ENCODE measurements at regions not wholly inside any gene's neighbourhood (a gene's known extent, or its start where the extent isn't known, plus 50 kb on each side); places are given as distances from the start of the nearest gene placed in this dataset.

GRCh38 chr2:183579686-183580085, 455.4 kb downstream of the NUP35 start:
- no peaks in the 10 kb centered on the region for H3K4me1 ChIP-seq (ENCODE audit: control insufficient read depth, insufficient read depth, low read length)
- H3K4me3 ChIP-seq (ENCODE audit: low read length) = no peak overlapping the region
- H3K9ac ChIP-seq (ENCODE audit: low read length) = no peak overlapping the region
- no peaks in the 10 kb centered on the region for H3K27me3 ChIP-seq (replicated peaks; ENCODE audit: control insufficient read depth, insufficient read depth, low read length)
- no peaks in the 10 kb centered on the region for H3K36me3 ChIP-seq (ENCODE audit: control insufficient read depth, insufficient read depth, low read length, severe bottlenecking)
- DNase-seq (ENCODE audit: low read depth) = no peak
- no peaks in the 10 kb centered on the region for H3K9me3 ChIP-seq (ENCODE audit: control insufficient read depth, low read length)

DNA sequence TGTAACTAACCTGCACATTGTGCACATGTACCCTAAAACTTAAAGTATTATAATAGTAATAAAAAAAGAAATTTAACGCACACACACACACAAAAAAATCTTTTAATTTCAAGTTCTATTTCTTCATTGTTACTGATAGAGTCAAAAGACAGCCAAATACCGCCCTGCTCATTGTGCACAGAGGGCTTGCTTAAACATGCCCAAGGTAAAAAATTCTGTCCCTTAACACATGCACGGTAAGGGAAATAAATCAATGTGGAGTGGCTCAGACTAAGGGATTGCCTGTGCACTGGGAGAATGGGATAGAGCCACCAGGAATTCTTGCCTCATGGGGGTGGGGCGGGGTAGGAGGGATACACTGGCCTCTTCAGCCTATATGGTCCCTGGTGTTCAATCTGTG, 468.0 kb downstream of the NUP35 start:
- Histone ChIP-seq H3K9ac (ENCODE audit: low read length) (no peak overlapping the region), H3K4me3 (ENCODE audit: low read length) (no peak overlapping the region), H3K36me3 (ENCODE audit: control insufficient read depth, insufficient read depth, low read length, severe bottlenecking) (no peaks in the 10 kb centered on the region), H3K27me3 (replicated peaks; ENCODE audit: control insufficient read depth, insufficient read depth, low read length) (no peaks in the 10 kb centered on the region), H3K4me1 (ENCODE audit: control insufficient read depth, insufficient read depth, low read length) (no peaks in the 10 kb centered on the region), H3K9me3 (ENCODE audit: control insufficient read depth, low read length) (no peaks in the 10 kb centered on the region)
- no peak for DNase-seq (ENCODE audit: low read depth)

- H3K9ac ChIP-seq (ENCODE audit: low read length) = no peak overlapping the region
- no peaks in the 10 kb centered on the region for H3K36me3 ChIP-seq (ENCODE audit: control insufficient read depth, insufficient read depth, low read length, severe bottlenecking)
- no peak overlapping the region for H3K4me3 ChIP-seq (ENCODE audit: low read length)
- H3K27me3 ChIP-seq (replicated peaks; ENCODE audit: control insufficient read depth, insufficient read depth, low read length) = no peaks in the 10 kb centered on the region
- DNase-seq (ENCODE audit: low read depth) = no peak
- no peaks in the 10 kb centered on the region for H3K4me1 ChIP-seq (ENCODE audit: control insufficient read depth, insufficient read depth, low read length)
- no peaks in the 10 kb centered on the region for H3K9me3 ChIP-seq (ENCODE audit: control insufficient read depth, low read length)
Measured at GRCh38 chr2:183594150-183594549, 469.9 kb downstream of the NUP35 start.

- DNase-seq (ENCODE audit: low read depth) = no peak
Measured at GRCh38 chr2:183597841-183598240, 473.6 kb downstream of the NUP35 start.

GRCh38 chr2:183604065-183604464, 479.8 kb downstream of the NUP35 start:
- Histone ChIP-seq H3K4me3 (ENCODE audit: low read length) (no peak overlapping the region), H3K4me1 (ENCODE audit: control insufficient read depth, insufficient read depth, low read length) (no peaks in the 10 kb centered on the region), H3K36me3 (ENCODE audit: control insufficient read depth, insufficient read depth, low read length, severe bottlenecking) (no peaks in the 10 kb centered on the region), H3K27me3 (replicated peaks; ENCODE audit: control insufficient read depth, insufficient read depth, low read length) (no peaks in the 10 kb centered on the region), H3K9ac (ENCODE audit: low read length) (no peak overlapping the region), H3K9me3 (ENCODE audit: control insufficient read depth, low read length) (no peaks in the 10 kb centered on the region)
- no peak for DNase-seq (ENCODE audit: low read depth)

More at GRCh38 chr2:183597841-183598240, 473.6 kb downstream of the NUP35 start:
- H3K27me3 ChIP-seq (replicated peaks; ENCODE audit: control insufficient read depth, insufficient read depth, low read length) = no peaks in the 10 kb centered on the region
- H3K36me3 ChIP-seq (ENCODE audit: control insufficient read depth, insufficient read depth, low read length, severe bottlenecking) = no peaks in the 10 kb centered on the region
- H3K4me1 ChIP-seq (ENCODE audit: control insufficient read depth, insufficient read depth, low read length) = no peaks in the 10 kb centered on the region
- no peak overlapping the region for H3K9ac ChIP-seq (ENCODE audit: low read length)
- H3K9me3 ChIP-seq (ENCODE audit: control insufficient read depth, low read length) = no peaks in the 10 kb centered on the region
- no peak overlapping the region for H3K4me3 ChIP-seq (ENCODE audit: low read length)

GRCh38 chr2:183605440-183605839, 481.2 kb downstream of the NUP35 start:
- H3K9ac ChIP-seq (ENCODE audit: low read length) = no peak overlapping the region
- no peak for DNase-seq (ENCODE audit: low read depth)
- H3K36me3 ChIP-seq (ENCODE audit: control insufficient read depth, insufficient read depth, low read length, severe bottlenecking) = no peaks in the 10 kb centered on the region
- no peaks in the 10 kb centered on the region for H3K27me3 ChIP-seq (replicated peaks; ENCODE audit: control insufficient read depth, insufficient read depth, low read length)
- no peaks in the 10 kb centered on the region for H3K9me3 ChIP-seq (ENCODE audit: control insufficient read depth, low read length)
- no peaks in the 10 kb centered on the region for H3K4me1 ChIP-seq (ENCODE audit: control insufficient read depth, insufficient read depth, low read length)
- H3K4me3 ChIP-seq (ENCODE audit: low read length) = no peak overlapping the region

GRCh38 chr2:183606022-183606717, 481.9 kb downstream of the NUP35 start:
- no peak for DNase-seq (ENCODE audit: low read depth)
- no peaks in the 10 kb centered on the region for H3K36me3 ChIP-seq (ENCODE audit: control insufficient read depth, insufficient read depth, low read length, severe bottlenecking)
- H3K27me3 ChIP-seq (replicated peaks; ENCODE audit: control insufficient read depth, insufficient read depth, low read length) = no peaks in the 10 kb centered on the region
- no peaks in the 10 kb centered on the region for H3K9me3 ChIP-seq (ENCODE audit: control insufficient read depth, low read length)
- H3K4me1 ChIP-seq (ENCODE audit: control insufficient read depth, insufficient read depth, low read length) = no peaks in the 10 kb centered on the region
- H3K9ac ChIP-seq (ENCODE audit: low read length) = no peak overlapping the region
- no peak overlapping the region for H3K4me3 ChIP-seq (ENCODE audit: low read length)

DNA sequence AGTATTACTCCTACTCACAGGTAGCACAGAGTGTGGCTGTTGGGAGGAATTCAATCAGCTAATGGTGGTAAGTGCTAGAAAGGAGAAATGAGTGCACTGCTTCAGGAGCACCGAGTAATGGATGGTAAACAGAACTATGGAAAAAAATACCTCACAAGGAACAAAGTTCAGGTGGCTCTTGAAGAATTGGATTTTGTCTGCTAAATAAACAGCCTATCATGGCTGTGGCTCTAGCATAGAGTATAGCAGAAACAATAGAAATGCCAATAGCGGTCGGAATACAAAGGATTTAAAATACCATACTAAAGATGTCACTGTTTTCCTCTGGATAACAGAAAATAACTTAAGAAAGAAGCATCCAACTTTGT, 482.5 kb downstream of the NUP35 start:
- Histone ChIP-seq H3K4me3 (ENCODE audit: low read length) (no peak overlapping the region), H3K4me1 (ENCODE audit: control insufficient read depth, insufficient read depth, low read length) (no peaks in the 10 kb centered on the region), H3K36me3 (ENCODE audit: control insufficient read depth, insufficient read depth, low read length, severe bottlenecking) (no peaks in the 10 kb centered on the region), H3K9ac (ENCODE audit: low read length) (no peak overlapping the region), H3K27me3 (replicated peaks; ENCODE audit: control insufficient read depth, insufficient read depth, low read length) (no peaks in the 10 kb centered on the region), H3K9me3 (ENCODE audit: control insufficient read depth, low read length) (no peaks in the 10 kb centered on the region)
- DNase-seq (ENCODE audit: low read depth) = no peak

DNA sequence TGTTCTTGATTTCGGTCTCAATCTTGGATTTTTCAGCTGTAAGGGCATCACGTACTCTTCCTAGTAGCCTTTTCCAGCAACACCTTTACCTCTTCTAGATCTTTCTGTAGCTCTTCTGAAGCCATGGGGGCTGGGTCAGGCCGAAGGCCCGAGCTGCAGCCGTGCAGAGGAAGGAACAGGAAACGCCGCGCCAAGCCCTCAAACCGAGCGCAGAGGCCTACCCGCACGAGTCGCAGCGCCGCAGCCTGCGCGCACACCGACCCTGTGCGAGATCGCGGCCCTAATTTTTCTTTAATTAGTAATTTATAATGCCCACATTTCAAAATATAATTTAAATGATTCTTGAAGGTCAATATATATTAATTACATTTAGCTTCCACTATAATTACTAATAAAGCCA, 483.8 kb downstream of the NUP35 start:
- DNase-seq (ENCODE audit: low read depth) = no peak
- no peak overlapping the region for H3K9ac ChIP-seq (ENCODE audit: low read length)
- H3K9me3 ChIP-seq (ENCODE audit: control insufficient read depth, low read length) = no peaks in the 10 kb centered on the region
- H3K4me1 ChIP-seq (ENCODE audit: control insufficient read depth, insufficient read depth, low read length) = no peaks in the 10 kb centered on the region
- no peaks in the 10 kb centered on the region for H3K27me3 ChIP-seq (replicated peaks; ENCODE audit: control insufficient read depth, insufficient read depth, low read length)
- H3K36me3 ChIP-seq (ENCODE audit: control insufficient read depth, insufficient read depth, low read length, severe bottlenecking) = no peaks in the 10 kb centered on the region
- no peak overlapping the region for H3K4me3 ChIP-seq (ENCODE audit: low read length)

DNA sequence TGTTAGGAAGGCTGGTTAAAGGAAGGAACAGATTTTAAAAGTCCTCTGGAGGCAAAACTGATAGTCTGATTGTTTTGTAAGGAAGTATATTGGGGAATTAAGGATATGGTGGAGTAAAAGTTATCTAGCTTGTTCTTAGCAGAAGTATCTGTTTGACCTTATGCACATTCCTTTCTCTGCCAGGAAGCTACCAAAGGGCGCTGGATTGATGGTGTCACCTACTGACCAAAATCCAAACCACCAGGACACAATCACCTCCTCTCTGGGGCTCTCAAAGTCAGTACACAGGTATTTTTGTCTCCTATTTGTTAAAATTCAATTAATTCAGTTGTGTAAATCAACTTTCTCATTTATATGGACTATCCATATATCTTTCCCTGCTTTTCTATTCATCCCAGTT, 484.5 kb downstream of the NUP35 start:
- no peak for DNase-seq (ENCODE audit: low read depth)
- Histone ChIP-seq H3K36me3 (ENCODE audit: control insufficient read depth, insufficient read depth, low read length, severe bottlenecking) (no peaks in the 10 kb centered on the region), H3K4me3 (ENCODE audit: low read length) (no peak overlapping the region), H3K9me3 (ENCODE audit: control insufficient read depth, low read length) (no peaks in the 10 kb centered on the region), H3K9ac (ENCODE audit: low read length) (no peak overlapping the region), H3K4me1 (ENCODE audit: control insufficient read depth, insufficient read depth, low read length) (no peaks in the 10 kb centered on the region), H3K27me3 (replicated peaks; ENCODE audit: control insufficient read depth, insufficient read depth, low read length) (no peaks in the 10 kb centered on the region)

DNA sequence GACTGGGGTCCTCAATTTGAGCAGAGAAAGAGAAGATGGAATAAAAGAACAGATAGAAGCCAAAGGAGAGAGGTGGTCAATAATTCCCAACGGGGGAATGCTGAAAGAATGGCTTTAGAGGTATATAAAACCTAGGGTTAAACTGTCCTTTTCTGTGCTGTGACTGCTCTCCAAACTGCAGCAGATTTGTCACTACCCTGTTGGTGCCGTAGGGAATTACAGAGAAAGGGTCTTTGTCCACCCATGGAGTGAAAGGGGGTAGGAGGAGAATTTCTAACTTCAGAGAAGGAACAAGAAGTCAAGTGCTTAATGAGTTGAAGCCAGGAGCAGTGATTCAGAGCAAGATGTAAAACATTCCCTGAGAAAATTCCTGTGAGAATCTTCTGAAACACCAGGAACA, 486.5 kb downstream of the NUP35 start:
- no peak for DNase-seq (ENCODE audit: low read depth)
- no peak overlapping the region for H3K4me3 ChIP-seq (ENCODE audit: low read length)
- H3K36me3 ChIP-seq (ENCODE audit: control insufficient read depth, insufficient read depth, low read length, severe bottlenecking) = no peaks in the 10 kb centered on the region
- H3K27me3 ChIP-seq (replicated peaks; ENCODE audit: control insufficient read depth, insufficient read depth, low read length) = no peaks in the 10 kb centered on the region
- no peak overlapping the region for H3K9ac ChIP-seq (ENCODE audit: low read length)
- H3K4me1 ChIP-seq (ENCODE audit: control insufficient read depth, insufficient read depth, low read length) = peaks cover 9% of the 10 kb centered on the region
- H3K9me3 ChIP-seq (ENCODE audit: control insufficient read depth, low read length) = no peaks in the 10 kb centered on the region

GRCh38 chr2:183614799-183615435, 490.7 kb downstream of the NUP35 start:
- peak; percentile 63 for DNase-seq (ENCODE audit: low read depth)
- Histone ChIP-seq H3K36me3 (ENCODE audit: control insufficient read depth, insufficient read depth, low read length, severe bottlenecking) (no peaks in the 10 kb centered on the region), H3K9ac (ENCODE audit: low read length) (no peak overlapping the region), H3K9me3 (ENCODE audit: control insufficient read depth, low read length) (peaks cover 11% of the 10 kb centered on the region), H3K27me3 (replicated peaks; ENCODE audit: control insufficient read depth, insufficient read depth, low read length) (no peaks in the 10 kb centered on the region), H3K4me3 (ENCODE audit: low read length) (peak overlapping the region; percentile 23), H3K4me1 (ENCODE audit: control insufficient read depth, insufficient read depth, low read length) (peaks cover 9% of the 10 kb centered on the region)

All from adipocyte (in vitro differentiated cells).